DND-41 (cell line): ENCODE measurements at regions not wholly inside any gene's neighbourhood (a gene's known extent, or its start where the extent isn't known, plus 50 kb on each side); places are given as distances from the start of the nearest gene placed in this dataset.

Source experiments
- EZH2 ChIP-seq: IDR thresholded peaks from 3 replicates; pipeline ENCODE4 v1.6.1; 2012; ENCODE audit warnings: borderline replicate concordance, low read depth, mild to moderate bottlenecking, moderate library complexity, low read length, inconsistent platforms; ENCODE audit not compliant: severe bottlenecking
- TF ChIP-seq, protein P1 (sequence below): IDR thresholded peaks from 2 replicates; pipeline ENCODE4 v1.5.1; 2012; ENCODE audit warnings: borderline replicate concordance, low read length, moderate library complexity, mild to moderate bottlenecking; ENCODE audit not compliant: poor library complexity, severe bottlenecking; ENCODE audit errors: extremely low read depth

DNA sequence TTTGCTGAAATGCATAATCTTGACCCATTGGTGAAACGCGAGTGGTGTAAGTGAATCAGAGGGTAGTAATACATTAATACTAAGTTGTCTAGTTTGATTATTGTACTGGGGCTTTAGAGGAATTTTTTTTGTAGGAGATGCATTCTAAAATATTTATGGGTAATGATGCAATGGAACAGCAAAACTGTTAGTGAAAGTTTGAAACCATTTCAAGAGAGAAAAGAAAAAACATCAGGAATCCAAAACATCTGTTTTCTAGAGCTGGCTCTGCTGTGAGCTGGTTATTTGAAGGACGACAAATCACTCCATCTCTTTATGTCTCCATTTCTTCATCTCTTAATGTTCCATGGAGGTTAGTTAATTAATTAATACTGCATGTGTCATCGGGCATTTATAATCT, 351.9 kb upstream of the FAT1 start:
- TF ChIP-seq, protein P1, sequence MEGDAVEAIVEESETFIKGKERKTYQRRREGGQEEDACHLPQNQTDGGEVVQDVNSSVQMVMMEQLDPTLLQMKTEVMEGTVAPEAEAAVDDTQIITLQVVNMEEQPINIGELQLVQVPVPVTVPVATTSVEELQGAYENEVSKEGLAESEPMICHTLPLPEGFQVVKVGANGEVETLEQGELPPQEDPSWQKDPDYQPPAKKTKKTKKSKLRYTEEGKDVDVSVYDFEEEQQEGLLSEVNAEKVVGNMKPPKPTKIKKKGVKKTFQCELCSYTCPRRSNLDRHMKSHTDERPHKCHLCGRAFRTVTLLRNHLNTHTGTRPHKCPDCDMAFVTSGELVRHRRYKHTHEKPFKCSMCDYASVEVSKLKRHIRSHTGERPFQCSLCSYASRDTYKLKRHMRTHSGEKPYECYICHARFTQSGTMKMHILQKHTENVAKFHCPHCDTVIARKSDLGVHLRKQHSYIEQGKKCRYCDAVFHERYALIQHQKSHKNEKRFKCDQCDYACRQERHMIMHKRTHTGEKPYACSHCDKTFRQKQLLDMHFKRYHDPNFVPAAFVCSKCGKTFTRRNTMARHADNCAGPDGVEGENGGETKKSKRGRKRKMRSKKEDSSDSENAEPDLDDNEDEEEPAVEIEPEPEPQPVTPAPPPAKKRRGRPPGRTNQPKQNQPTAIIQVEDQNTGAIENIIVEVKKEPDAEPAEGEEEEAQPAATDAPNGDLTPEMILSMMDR = no peak
- no peak for TF ChIP-seq EZH2
